CD4-positive, alpha-beta memory T cell (primary cell): ENCODE measurements at regions not wholly inside any gene's neighbourhood (a gene's known extent, or its start where the extent isn't known, plus 50 kb on each side); places are given as distances from the start of the nearest gene placed in this dataset.

Experiments
- CTCF ChIA-PET: fragments of 350-600 bp; sonication (Branson Sonifier 250); formaldehyde crosslinking; loops from one replicate; lab custom pipeline; 2021; ENCODE audit warnings: inconsistent platforms; ENCODE audit not compliant: partially characterized antibody; lab: Charles Lee
- POLR2A ChIA-PET: fragments of 350-600 bp; sonication (Branson Sonifier 250); formaldehyde crosslinking; loops from one replicate; lab custom pipeline; 2021; ENCODE audit not compliant: partially characterized antibody; lab: Charles Lee
- DNase-seq, 5 donors: peaks; one replicate each; pipeline versions ENCODE4 v3.0.0 to v3.0.0-alpha.2; 2020 to 2022; ENCODE audit warnings: mixed read lengths in 1 of 5
- H3K27ac ChIP-seq: one replicate; pipeline ENCODE4 v1.7.0; 2013; ENCODE audit warnings: low read depth, low read length
- H3K27me3 ChIP-seq: 2 replicates; pipeline ENCODE4 v1.7.0; 2013; ENCODE audit warnings: mild to moderate bottlenecking, low read length, moderate library complexity; ENCODE audit not compliant: insufficient read depth
- H3K36me3 ChIP-seq: 2 replicates; pipeline ENCODE4 v1.7.0; 2013; ENCODE audit warnings: mild to moderate bottlenecking, low read length, moderate library complexity; ENCODE audit not compliant: insufficient read depth
- H3K4me1 ChIP-seq: 2 replicates; pipeline ENCODE4 v1.7.0; 2013; ENCODE audit warnings: mild to moderate bottlenecking, low read length, moderate library complexity; ENCODE audit not compliant: insufficient read depth
- H3K4me3 ChIP-seq, 2 donors: one replicate each; pipeline ENCODE4 v1.7.0; 2013; ENCODE audit warnings: low read length in 2 of 2, mild to moderate bottlenecking in 1 of 2
- H3K9me3 ChIP-seq, 2 donors: one replicate each; pipeline ENCODE4 v1.7.0; 2013; ENCODE audit warnings: low read length in 2 of 2, control low read depth in 1 of 2; ENCODE audit not compliant: control insufficient read depth in 1 of 2
- H3K27ac Mint-ChIP-seq, 7 donors: one replicate each; pipeline ENCODE4 v1.8.0; 2020 to 2021; ENCODE audit warnings: mixed read lengths in 7 of 7, mild to moderate bottlenecking in 6 of 7, inconsistent platforms in 3 of 7, moderate library complexity in 3 of 7
- H3K27me3 Mint-ChIP-seq, 2 donors: one replicate each; pipeline ENCODE4 v1.8.0; 2020 to 2021; ENCODE audit warnings: mixed read lengths in 2 of 2
- H3K36me3 Mint-ChIP-seq, 2 donors: one replicate each; pipeline ENCODE4 v1.8.0; 2020 to 2021; ENCODE audit warnings: mixed read lengths in 2 of 2, inconsistent platforms in 1 of 2, mild to moderate bottlenecking in 1 of 2
- H3K4me1 Mint-ChIP-seq, 4 donors: one replicate each; pipeline ENCODE4 v1.8.0; 2020 to 2021; ENCODE audit warnings: mixed read lengths in 4 of 4, mild to moderate bottlenecking in 1 of 4
- H3K4me3 Mint-ChIP-seq, 8 donors: one replicate each; pipeline ENCODE4 v1.8.0; 2020 to 2021; ENCODE audit warnings: mixed read lengths in 8 of 8, mild to moderate bottlenecking in 7 of 8, moderate library complexity in 6 of 8, inconsistent platforms in 3 of 8
- H3K9me3 Mint-ChIP-seq, 8 donors: one replicate each; pipeline ENCODE4 v1.8.0; 2020 to 2021; ENCODE audit warnings: mixed read lengths in 8 of 8, mild to moderate bottlenecking in 5 of 8, inconsistent platforms in 3 of 8, moderate library complexity in 1 of 8
- intact Hi-C: fragments of 100-400 bp; cut with micrococcal nuclease; formaldehyde crosslinking; loops from one replicate; pipeline ENCODE4 v1.15.1; 2023

DNA sequence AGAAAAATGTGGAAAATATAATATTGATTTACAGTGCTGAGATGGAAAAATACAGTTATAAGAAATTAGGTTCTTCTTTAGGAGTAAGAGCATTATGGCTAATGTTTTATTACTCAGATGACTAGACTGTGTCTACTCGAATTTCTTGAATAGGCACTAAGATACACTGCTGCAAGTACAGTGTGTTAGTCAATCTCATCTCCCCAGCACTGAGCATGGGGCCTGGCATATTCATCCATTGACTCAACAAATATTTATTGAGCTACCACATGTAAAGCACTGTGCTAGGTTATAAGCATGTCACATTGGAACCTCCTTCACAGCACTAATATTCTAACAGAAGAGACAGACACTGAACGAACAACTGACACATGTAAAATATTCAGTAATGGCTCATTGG, 242.5 kb upstream of the GPC6 start:
- H3K36me3 ChIP-seq = no peaks in the 10 kb centered on the region
- Mint-ChIP-seq H3K4me1 (no peaks in the 10 kb centered on the region), H3K36me3 (no peaks in the 10 kb centered on the region), H3K27me3 (no peaks in the 10 kb centered on the region), H3K9me3 (peaks cover 0 to 12% (median 5%) of the 10 kb centered on the region in 8 donors), H3K4me3 (no peak overlapping the region), H3K27ac (no peak overlapping the region)
- H3K4me3 ChIP-seq = no peak overlapping the region
- POLR2A ChIA-PET = no interaction called here
- no peaks in the 10 kb centered on the region for H3K4me1 ChIP-seq
- H3K27me3 ChIP-seq = no peaks in the 10 kb centered on the region
- CTCF ChIA-PET = no interaction called here
- no peak overlapping the region for H3K27ac ChIP-seq
- intact Hi-C loops = no loop called here
- no peak for DNase-seq
- no peaks in the 10 kb centered on the region for H3K9me3 ChIP-seq

DNA sequence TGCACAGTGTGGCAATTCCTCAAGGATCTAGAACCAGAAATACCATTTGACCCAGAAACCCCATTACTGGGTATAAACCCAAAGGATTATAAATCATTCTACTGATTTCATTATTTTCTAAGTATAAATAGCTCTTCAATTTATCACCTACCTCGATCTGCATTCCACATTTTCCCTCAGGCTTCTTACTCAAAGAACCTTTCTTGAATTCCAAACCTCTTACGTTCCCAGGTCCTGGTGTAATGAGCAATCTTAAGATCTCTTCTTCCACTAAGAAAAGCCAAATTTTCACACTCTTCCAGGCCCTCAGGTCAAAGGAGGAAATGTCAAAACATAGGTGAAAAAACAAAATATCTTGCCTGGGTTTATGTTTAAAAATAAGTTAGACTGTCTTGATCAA, 237.3 kb upstream of the GPC6 start:
- peaks cover 0 to 15% (median 6%) of the 10 kb centered on the region in 8 donors for H3K9me3 Mint-ChIP-seq
- no peak for DNase-seq
- H3K36me3 Mint-ChIP-seq = no peaks in the 10 kb centered on the region
- intact Hi-C loops = no loop called here
- no peak overlapping the region for H3K27ac Mint-ChIP-seq
- CTCF ChIA-PET = no interaction called here
- no peak overlapping the region for H3K4me3 Mint-ChIP-seq
- no peaks in the 10 kb centered on the region for H3K27me3 Mint-ChIP-seq
- no peaks in the 10 kb centered on the region for H3K4me1 ChIP-seq
- H3K9me3 ChIP-seq = no peaks in the 10 kb centered on the region
- no peaks in the 10 kb centered on the region for H3K27me3 ChIP-seq
- H3K4me3 ChIP-seq = no peak overlapping the region
- H3K4me1 Mint-ChIP-seq = no peaks in the 10 kb centered on the region
- no peaks in the 10 kb centered on the region for H3K36me3 ChIP-seq
- no peak overlapping the region for H3K27ac ChIP-seq
- POLR2A ChIA-PET = no interaction called here

GRCh38 chr13:92991692-92992091, 234.9 kb upstream of the GPC6 start:
- Histone ChIP-seq H3K4me3 (no peak overlapping the region), H3K27me3 (no peaks in the 10 kb centered on the region), H3K9me3 (no peaks in the 10 kb centered on the region), H3K4me1 (no peaks in the 10 kb centered on the region), H3K36me3 (no peaks in the 10 kb centered on the region), H3K27ac (no peak overlapping the region)
- Mint-ChIP-seq H3K36me3 (no peaks in the 10 kb centered on the region), H3K4me1 (no peaks in the 10 kb centered on the region), H3K4me3 (no peak overlapping the region), H3K27ac (no peak overlapping the region), H3K27me3 (no peaks in the 10 kb centered on the region), H3K9me3 (peaks cover 0 to 15% (median 6%) of the 10 kb centered on the region in 8 donors)
- POLR2A ChIA-PET = no interaction called here
- intact Hi-C loops = no loop called here
- no peak for DNase-seq
- CTCF ChIA-PET = no interaction called here

- H3K36me3 Mint-ChIP-seq = no peaks in the 10 kb centered on the region
- Histone ChIP-seq H3K27me3 (no peaks in the 10 kb centered on the region), H3K36me3 (no peaks in the 10 kb centered on the region), H3K4me3 (no peak overlapping the region), H3K27ac (no peak overlapping the region), H3K9me3 (no peaks in the 10 kb centered on the region), H3K4me1 (no peaks in the 10 kb centered on the region)
- no peak overlapping the region for H3K4me3 Mint-ChIP-seq
- no peaks in the 10 kb centered on the region for H3K27me3 Mint-ChIP-seq
- H3K27ac Mint-ChIP-seq = no peak overlapping the region
- no peak for DNase-seq
- peaks cover 0 to 9% (median 5%) of the 10 kb centered on the region in 8 donors for H3K9me3 Mint-ChIP-seq
- ChIA-PET CTCF (no interaction called here), POLR2A (no interaction called here)
- intact Hi-C loops = no loop called here
- no peaks in the 10 kb centered on the region for H3K4me1 Mint-ChIP-seq
Observed at GRCh38 chr13:92994056-92994455, 232.6 kb upstream of the GPC6 start.

DNA sequence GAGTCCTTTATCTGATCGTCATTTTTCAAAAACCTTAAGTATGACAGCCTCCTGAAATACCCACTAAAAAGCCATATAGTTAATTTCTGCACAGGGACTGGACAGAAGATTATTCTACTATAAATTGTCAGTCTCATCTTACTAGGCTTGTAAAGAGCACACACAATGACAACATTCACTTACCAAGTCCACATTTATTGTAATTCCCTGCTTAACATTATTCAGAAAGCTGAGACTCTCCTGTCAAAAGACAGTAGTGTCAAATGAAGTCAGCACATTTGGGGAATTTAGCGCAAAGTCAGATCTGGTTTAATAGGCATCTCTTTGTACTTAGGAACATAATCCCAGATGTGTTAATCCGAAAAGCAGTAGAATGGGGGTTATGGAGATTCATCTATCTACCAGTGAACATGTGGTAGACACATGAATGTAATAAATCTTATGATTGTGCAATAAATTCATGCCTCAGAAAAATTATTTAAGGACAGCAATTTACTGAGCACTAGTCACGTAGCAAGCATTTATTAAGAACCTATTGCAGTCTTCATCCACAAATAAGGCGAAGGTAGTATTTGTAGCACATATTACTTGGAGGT, 224.6 kb upstream of the GPC6 start:
- no peaks in the 10 kb centered on the region for H3K36me3 Mint-ChIP-seq
- no peaks in the 10 kb centered on the region for H3K4me1 ChIP-seq
- POLR2A ChIA-PET = no interaction called here
- no peak overlapping the region for H3K4me3 Mint-ChIP-seq
- H3K27me3 Mint-ChIP-seq = no peaks in the 10 kb centered on the region
- CTCF ChIA-PET = no interaction called here
- intact Hi-C loops = no loop called here
- no peak overlapping the region for H3K27ac ChIP-seq
- no peaks in the 10 kb centered on the region for H3K36me3 ChIP-seq
- H3K4me1 Mint-ChIP-seq = no peaks in the 10 kb centered on the region
- no peaks in the 10 kb centered on the region for H3K9me3 ChIP-seq
- H3K27me3 ChIP-seq = no peaks in the 10 kb centered on the region
- H3K4me3 ChIP-seq = no peak overlapping the region
- no peak for DNase-seq
- H3K9me3 Mint-ChIP-seq = peaks cover 0 to 21% (median 6%) of the 10 kb centered on the region in 8 donors
- no peak overlapping the region for H3K27ac Mint-ChIP-seq

GRCh38 chr13:93003531-93003930, 223.1 kb upstream of the GPC6 start:
- POLR2A ChIA-PET = no interaction called here
- Mint-ChIP-seq H3K36me3 (no peaks in the 10 kb centered on the region), H3K4me3 (no peak overlapping the region), H3K27me3 (no peaks in the 10 kb centered on the region), H3K27ac (no peak overlapping the region), H3K9me3 (peaks cover 0 to 30% (median 11%) of the 10 kb centered on the region in 8 donors), H3K4me1 (no peaks in the 10 kb centered on the region)
- no peaks in the 10 kb centered on the region for H3K4me1 ChIP-seq
- H3K27ac ChIP-seq = no peak overlapping the region
- no peak overlapping the region for H3K4me3 ChIP-seq
- no peaks in the 10 kb centered on the region for H3K27me3 ChIP-seq
- DNase-seq = no peak
- CTCF ChIA-PET = interaction anchor here (0.7 kb wide), 1 partner anchor 21 kb away, joined by 5 read pairs; no protein-coding TSS in a partner anchor
- H3K36me3 ChIP-seq = no peaks in the 10 kb centered on the region
- intact Hi-C loops = no loop called here
- H3K9me3 ChIP-seq = no peaks in the 10 kb centered on the region

DNA sequence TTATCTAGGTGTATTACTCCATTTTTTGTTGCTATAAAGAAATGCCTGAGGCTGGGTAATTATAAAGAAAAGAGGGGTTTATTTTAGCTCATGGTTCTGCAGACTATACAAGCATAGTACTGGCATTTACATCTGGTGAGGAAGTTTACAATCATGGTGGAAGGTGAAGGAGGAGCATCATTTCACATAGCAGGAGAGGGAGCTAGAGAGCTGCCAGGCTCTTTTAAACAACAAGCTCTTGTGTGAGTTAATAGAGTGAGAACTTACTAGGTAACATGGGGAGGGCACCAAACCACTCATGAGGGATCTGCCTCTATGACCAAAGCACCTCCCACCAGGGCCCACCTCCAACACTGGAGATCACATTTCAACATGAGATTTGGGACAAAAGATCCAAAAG, 221.7 kb upstream of the GPC6 start:
- Mint-ChIP-seq H3K9me3 (peaks cover 3 to 30% (median 12%) of the 10 kb centered on the region in 8 donors), H3K4me3 (no peak overlapping the region), H3K27me3 (no peaks in the 10 kb centered on the region), H3K36me3 (no peaks in the 10 kb centered on the region), H3K27ac (no peak overlapping the region), H3K4me1 (no peaks in the 10 kb centered on the region)
- Histone ChIP-seq H3K4me1 (no peaks in the 10 kb centered on the region), H3K4me3 (no peak overlapping the region), H3K9me3 (no peaks in the 10 kb centered on the region), H3K27ac (no peak overlapping the region), H3K27me3 (no peaks in the 10 kb centered on the region), H3K36me3 (no peaks in the 10 kb centered on the region)
- ChIA-PET POLR2A (no interaction called here), CTCF (no interaction called here)
- DNase-seq = no peak
- intact Hi-C loops = no loop called here

- Mint-ChIP-seq H3K27ac (no peak overlapping the region), H3K4me1 (no peaks in the 10 kb centered on the region), H3K9me3 (peaks cover 3 to 22% (median 13%) of the 10 kb centered on the region in 8 donors), H3K36me3 (no peaks in the 10 kb centered on the region), H3K4me3 (no peak overlapping the region), H3K27me3 (no peaks in the 10 kb centered on the region)
- CTCF ChIA-PET = no interaction called here
- no peak overlapping the region for H3K4me3 ChIP-seq
- intact Hi-C loops = no loop called here
- no peaks in the 10 kb centered on the region for H3K36me3 ChIP-seq
- no peak overlapping the region for H3K27ac ChIP-seq
- POLR2A ChIA-PET = no interaction called here
- no peaks in the 10 kb centered on the region for H3K9me3 ChIP-seq
- H3K27me3 ChIP-seq = no peaks in the 10 kb centered on the region
- DNase-seq = no peak
- H3K4me1 ChIP-seq = no peaks in the 10 kb centered on the region
Observed at GRCh38 chr13:93007928-93008327, 218.7 kb upstream of the GPC6 start.
